ENCODE measurements at regions not wholly inside any gene's neighbourhood (a gene's known extent, or its start where the extent isn't known, plus 50 kb on each side); places are given as distances from the start of the nearest gene placed in this dataset.

DNA sequence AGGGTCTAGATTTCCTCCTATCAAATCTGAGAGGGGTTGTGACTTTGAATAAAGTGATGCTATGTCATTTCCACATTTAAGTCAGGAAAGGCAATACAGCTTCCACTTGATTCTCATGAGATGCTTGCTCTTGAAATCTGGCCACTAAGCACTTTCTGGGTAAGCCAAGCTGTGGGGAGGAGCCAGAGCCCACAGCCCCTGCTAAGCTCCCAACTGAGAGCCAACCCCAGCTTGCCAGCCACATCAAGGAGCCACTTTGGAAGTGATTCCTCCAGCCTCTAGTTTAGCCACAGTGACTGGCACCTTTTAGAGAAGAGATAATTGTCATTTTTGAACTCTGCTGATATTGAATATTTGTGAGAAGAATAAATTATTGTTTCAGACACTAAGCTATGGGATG, 1441.5 kb upstream of the IGFBP7 start:
- no peak for DNase-seq

DNA sequence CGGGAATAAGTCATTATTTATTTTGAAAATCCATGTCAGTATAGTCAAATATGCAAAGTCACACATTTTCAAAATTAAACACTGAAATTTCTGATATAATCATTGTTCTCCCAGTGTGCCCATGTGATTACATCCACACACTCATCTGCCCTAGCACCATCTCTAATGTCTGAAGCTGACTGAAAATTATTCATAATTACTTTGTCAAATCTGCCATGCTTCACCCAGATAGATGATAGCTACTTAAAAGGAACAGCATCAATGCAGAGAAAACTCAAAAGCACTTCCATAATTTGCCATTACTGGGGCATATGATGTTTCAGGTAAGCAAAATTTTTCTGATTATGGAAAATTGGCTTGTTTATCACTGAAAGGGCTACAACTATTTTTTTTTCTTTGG, 1433.3 kb upstream of the IGFBP7 start:
- no peak for DNase-seq

DNA sequence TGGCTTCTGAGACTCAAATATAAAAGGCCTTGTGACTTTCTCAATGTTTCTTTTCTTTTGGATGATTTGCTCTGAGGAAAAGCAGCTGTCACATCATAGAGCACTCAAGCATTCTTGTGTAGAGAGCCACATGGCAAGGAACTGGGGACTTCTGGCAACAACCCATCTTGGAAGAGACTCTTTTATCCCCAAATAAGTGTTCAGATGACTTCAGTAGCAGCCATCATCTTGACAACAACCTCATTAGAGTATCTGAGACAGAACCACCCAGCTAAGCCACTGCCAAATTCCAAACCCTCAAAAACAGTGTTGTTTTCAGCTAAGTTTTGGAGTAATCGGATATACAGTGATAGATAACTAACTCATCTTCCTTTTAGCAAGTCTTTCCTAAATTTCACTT, 1431.7 kb upstream of the IGFBP7 start:
- no peak for DNase-seq

DNA sequence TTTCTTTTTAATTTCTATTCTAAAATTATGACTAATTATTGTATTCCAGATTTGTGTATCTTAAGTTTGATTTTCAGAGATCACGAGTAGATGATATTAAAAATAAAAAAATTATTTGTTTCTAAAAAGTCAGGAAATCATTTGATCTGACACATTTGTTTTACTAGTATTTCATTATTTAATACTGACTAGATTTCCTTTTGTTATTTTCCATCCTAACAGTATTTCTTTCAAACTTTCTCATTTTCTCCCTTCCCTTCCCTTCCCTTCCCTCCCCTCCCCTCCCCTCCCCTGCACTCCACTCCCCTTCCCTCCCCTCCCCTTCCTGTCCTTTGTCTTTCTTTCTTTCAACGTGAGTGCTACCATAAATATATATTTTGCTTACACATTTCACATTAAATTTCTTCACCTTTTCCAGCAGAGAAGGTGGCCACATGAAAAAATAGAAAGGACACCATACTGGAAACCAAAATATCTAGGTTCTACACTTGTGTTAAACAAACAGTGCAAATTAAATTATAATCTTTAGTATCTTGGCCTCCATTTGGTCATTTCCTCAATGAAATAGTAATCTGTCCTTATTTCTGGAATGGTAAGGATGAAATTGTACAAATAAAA, 1412.7 kb upstream of the IGFBP7 start:
- no peak for DNase-seq

DNA sequence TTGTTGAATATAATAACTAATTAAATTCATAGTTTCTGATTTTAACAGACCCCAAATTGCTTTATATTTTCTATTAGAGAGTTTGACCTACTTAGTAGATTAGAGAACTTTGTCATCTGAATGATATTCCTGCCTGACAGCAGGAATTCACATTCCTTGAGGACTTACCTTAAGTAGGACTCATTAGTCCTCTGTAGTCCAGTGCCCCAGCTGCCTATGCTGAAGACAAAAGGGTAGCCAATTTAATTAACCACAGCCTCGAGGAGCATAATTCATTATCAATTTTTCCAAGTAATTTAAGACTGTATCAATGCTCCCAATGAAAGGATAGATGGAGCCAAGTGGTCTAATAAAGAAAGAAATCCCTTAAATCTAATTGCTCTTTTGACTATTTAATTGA, 1405.0 kb upstream of the IGFBP7 start:
- DNase-seq, result no peak

DNA sequence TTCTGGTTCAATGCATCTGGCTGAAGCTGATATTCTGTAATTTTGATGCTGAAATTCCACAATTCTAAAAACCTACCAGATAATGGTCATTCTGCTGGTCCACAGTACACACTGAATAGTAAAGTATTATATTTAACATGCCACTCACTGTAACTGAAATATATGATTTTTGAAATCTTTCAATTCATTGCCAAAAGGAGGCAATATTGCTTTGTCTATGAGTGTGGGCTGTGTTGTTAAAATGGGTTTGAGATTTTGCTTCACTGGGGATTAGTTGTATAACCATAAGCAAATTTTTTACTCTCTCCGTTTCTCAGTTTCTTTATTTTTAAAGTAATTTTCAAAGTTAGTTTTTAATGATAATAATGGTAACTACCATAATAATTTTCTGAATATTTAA, 1404.1 kb upstream of the IGFBP7 start:
- DNase-seq, result peak; percentile 1

DNA sequence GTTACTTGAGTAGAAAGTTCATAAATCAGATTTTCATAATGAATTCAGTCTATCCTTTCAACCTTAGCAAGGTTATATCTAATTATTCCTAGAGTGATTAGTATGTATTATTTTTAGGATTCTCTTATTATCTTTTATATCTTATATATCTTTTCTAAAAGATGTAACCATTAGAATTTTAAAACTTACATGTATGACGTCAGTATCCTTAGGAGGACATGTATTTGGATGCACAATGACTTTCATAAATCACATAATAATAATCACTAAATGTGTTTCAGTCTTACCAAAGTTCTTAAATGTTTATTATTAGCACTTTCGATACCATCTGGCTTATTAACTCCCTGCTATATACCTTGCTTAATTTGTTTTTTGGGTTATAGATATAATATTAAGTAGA, 1400.5 kb upstream of the IGFBP7 start:
- no peak for DNase-seq

DNA sequence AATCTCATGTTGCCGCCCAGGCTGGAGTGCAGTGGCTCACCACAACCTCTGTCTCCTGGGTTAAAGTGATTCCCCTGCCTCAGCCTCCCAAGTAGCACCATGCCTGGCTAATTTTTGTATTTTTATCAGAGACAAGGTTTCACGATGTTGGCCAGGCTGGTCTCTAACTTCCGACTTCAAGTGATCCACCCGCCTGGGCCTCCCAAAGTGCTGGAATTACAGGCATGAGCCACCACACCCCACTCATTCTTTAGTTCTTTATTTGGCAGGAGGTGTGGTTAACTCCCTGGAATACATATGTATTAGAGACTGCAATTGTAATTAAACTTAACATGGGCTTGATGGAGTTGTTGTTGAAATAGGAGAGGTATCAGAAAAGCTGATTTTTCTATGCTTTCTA, 1396.9 kb upstream of the IGFBP7 start:
- DNase-seq, result no peak

DNA sequence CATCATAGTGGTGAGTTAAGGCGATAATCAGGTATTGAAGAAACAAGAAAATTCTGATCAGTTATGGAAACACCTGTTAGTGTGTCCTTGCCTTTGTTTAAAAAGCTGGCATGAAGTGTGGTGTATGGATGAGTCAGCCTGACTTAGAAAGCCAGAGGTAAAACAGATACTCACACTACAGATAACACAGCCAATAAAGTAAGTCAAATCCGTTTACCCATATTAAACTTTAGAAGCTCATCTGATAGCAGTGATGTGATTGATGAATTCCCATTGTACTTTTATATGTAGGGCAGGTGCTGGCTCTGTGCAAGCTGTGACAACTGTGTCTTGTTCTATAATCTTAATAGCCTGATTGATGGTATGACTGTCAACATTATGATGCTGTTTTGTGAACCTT, 1392.7 kb upstream of the IGFBP7 start:
- no peak for DNase-seq

DNA sequence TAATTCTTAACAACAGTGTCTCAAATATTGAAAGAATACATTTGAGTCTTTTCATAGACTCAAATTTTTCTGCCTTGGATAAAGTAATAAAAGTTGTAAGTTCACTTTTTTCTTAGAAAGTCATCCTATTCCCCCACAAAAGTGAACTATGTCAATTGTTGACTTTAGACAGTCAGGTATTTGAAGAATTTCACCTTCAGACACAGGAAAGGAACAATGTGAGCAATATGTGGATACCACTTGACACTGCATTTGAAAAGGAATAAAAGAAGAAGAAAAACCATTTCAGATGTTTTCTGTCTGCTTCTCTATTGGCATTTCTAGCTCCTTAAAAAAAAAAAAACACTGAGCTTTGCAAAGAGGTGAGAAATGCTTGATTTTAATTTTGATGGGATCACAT, 1389.0 kb upstream of the IGFBP7 start:
- DNase-seq, result no peak

DNA sequence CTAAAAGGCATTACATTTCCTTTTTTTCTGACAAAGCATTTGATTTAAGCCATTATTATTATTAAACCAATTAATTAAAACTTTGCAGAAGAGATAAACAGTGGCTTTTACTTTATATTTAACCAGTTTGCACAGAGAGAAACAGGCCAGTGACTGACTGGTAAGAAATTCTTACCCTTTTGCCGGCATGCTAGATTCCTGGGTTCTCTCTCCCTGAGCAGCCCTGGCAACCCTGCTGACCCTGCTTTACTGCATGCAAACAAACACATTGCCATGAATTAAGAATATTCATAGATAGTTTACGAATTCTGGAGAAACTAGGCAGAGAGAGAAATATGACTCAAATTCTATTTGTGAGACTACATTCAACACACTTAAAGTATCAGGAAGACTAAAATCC, 1381.4 kb upstream of the IGFBP7 start:
- DNase-seq, result no peak

DNA sequence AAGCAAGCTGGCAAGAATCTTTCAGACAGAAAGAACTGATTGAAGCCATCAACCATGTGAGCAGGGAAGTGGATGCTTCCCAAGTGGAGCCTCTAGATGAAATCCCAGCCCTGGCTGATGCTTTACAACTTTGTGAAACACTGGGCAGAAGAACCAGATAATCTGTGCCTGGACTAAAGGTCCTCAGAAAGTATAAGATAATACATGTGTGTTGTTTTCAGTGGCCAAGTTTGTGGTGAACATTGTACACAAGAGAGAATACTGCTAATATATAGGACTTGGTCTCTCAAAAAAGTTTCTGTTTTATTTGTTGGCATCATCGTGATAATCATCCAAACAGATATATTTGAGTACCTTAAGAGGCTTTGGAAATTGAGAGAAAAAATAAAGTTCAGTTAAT, 1367.8 kb upstream of the IGFBP7 start:
- DNase-seq, result no peak

DNA sequence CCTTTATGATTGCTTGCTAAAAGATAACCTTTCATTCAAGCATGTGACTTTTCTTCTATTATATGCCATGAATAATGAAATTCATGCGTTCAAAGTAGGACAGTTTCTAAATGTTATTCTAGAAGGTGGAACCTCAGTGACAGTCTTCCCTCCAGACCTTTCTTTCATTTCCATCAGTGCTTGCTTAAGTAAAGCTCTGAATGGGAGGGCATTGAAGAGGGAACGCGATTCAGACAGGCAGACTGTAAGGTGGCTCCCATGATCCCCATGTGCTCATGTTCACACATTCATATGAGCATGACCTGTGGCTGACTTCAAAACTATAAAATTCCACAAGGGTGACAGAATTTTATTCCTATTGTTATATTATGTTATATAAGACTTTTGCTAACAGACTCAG, 1367.3 kb upstream of the IGFBP7 start:
- DNase-seq, result no peak

DNA sequence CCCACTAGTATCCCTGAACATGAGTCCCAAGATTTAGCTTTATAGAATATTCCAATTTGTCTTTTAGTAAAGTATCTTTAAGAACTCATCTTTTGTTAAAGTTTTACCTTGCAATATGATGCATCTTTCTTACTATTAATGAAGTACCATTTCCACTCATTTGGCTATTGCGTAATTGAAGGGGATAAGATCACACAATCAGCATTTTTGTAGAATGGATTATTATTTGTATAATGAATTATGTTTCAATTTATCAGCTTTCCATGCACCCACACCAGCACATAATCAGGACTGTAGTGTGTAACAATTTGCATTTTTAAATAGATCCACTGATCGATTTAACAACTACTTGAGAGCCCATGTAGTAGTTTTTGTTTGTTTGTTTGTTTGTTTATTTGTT, 1364.9 kb upstream of the IGFBP7 start:
- DNase-seq, result no peak

DNA sequence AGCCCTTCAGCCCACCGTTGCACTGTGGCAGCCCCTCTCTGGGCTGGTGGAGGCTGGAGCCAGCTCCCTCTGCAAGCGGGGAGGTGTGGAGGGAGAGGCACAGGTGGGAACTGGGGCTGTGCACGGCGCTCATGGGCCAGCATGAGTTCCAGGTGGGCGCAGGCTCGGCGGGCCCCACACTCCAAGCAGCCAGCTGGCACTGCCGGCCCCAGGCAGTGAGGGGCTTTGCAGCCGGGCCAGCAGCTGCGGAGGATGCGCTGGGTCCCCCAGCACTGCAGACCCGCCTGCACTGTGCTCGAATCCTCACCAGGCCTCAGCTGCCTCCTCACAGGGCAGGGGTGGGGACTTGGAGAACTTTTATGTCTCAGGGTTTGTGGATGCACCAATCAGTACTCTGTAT, 1354.8 kb upstream of the IGFBP7 start:
- no peak for DNase-seq

DNA sequence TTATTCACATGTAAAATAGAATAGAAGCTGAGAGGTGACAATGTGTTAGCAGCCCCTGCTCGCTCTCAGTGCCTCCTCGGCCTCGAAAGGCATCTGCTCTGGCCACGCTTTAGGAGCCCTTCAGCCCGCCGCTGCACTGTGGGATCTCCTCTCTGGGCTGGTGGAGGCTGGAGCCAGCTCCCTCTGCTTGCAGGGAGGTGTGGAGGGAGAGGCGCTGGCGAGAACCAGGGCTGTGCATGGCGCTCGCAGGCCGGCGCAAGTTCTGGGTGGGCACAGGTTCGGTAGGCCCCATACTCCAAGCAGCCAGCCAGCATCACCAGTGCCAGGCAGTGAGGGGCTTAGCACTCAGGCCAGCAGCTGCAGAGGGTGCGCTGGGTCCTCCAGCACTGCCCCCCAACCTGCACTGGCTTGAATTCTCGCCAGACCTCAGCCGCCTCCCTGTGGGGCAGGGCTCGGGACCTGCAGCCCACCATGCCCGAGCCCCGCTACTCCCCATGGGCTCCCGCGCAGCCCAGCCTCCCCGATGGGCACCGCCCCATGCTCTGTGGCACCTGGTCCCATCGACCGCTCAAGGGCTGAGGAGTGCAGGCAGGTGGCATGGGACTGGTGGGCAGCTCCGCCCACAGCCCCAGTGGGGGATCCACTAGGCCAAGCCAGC, 1346.7 kb upstream of the IGFBP7 start:
- no peak for DNase-seq

DNA sequence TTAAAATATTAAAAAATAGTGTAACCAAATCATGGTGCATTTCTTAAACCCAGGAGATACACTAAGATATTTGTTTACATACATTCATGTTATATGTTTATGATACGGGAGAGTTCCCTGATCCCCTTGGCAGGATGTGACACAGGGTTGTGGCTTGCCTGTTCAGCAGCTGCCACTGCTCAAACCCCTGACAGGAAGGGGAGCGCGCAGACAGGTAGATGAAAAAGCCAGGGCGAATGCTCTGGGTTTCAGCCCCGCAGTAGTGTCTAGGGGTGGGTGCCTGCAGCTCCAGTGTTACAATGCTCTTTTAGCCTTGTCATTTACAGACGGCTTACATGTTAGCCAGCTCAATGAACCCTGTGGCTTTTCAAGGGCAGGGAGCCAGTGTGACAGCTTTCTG, 1343.8 kb upstream of the IGFBP7 start:
- no peak for DNase-seq

DNA sequence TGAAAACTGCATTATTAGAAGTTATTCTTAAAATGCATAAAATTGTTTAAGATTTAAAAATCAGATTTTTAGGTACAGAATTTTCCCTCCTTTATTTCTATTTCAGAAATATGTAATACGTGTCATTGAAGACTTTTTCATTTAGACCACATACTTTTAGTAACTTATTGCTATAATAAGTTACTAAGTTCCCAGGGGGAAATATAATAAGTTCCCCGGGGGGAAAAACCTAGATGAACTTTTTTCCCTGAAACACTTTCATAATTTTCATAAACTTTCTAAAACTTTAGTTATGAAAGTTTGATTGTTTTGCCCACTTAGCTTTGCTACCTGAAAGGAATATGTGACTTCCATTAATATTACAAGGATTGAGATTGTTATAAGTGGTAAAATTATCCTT, 1341.5 kb upstream of the IGFBP7 start:
- DNase-seq, result no peak

DNA sequence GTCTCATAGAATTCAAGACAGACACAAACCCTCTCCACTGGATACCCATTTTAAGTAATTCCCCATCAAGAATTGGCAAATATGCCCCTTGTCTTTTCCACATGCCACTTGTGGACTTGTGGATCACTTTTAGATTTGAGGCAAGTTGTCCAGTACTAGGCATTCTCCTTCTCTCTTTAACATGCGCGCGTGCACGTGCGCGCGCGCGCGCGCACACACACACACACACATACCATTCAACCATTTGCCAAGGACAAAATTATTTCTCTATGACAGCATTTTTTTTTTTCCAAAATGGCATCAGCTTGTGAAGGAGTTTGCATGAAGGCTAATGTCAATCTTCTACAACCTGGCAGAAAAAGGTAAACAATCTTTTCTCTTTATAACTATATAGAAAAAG, 1325.7 kb upstream of the IGFBP7 start:
- no peak for DNase-seq

DNA sequence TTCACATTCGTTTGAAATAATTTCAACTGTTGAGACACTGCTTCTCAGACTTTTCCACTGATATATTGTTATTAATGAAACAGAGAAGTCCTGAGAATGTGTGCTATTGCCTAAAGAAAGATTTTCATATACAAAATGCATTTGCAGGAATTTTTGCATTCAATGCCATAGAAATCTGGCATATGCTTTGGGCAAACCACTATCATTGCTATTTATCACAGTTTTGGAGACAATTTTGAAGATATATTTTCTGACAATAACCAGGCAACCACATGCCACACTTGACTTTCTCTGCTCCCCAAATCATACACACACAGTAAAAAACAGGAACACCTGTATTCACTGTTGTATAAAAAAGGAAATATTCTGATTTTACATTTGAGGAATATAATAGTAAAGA, 1303.7 kb upstream of the IGFBP7 start:
- DNase-seq, result no peak

DNA sequence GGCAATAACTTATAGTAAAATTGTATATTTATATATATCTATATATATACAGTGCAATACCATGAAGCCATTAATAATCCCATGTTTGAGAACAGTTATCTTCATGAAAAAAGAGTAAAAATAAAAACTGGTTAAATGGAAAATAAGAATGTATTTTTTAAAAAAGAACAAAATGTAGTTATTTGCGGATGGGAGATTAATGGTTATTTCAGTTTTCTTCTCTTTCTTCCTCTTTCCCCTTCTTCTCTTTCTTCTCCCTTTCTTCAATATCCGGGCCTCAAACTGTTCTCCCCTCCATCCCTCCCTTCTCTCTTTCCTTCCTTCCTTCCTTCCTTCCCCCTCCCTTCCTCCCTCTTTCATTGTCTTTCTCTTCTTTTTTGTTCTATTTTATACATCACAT, 1301.7 kb upstream of the IGFBP7 start:
- DNase-seq, result no peak

DNA sequence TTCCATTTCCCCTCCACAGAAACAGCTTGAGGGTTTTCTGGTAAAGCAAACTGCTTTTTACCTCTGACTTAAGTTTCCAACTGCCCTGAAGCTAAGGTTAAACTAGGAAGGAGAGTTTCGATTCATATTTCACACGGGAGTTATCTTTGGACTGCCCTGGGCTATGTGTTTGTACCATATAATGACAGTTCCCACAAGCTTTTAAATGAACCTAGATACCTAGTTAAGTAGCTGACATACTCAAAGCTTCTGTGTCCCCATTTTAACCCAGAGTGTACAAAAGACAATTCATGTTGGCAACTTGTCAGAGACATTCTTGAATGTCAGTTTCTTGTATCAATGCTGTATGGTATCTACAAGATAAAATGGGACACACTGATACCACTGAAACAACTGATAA, 1296.6 kb upstream of the IGFBP7 start:
- no peak for DNase-seq

DNA sequence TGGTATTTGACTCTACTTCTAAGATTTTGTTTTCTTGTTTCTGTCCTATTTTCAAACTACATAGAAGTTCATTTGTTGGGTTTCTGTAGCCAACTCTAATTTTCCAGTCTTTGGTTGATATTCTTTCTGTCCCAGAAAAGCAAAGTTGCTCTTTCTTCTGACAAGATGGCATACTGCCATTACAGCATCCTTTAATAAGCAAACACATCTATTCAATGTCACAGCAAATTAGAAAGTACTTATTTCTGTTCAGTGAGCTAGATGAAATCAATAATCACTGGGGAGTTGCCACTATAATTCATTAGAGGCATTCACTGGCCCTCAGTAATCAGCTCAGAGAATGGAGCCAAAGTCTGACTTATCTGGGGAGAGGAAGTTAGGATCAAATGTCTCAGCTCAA, 1258.0 kb upstream of the IGFBP7 start:
- DNase-seq, result no peak

DNA sequence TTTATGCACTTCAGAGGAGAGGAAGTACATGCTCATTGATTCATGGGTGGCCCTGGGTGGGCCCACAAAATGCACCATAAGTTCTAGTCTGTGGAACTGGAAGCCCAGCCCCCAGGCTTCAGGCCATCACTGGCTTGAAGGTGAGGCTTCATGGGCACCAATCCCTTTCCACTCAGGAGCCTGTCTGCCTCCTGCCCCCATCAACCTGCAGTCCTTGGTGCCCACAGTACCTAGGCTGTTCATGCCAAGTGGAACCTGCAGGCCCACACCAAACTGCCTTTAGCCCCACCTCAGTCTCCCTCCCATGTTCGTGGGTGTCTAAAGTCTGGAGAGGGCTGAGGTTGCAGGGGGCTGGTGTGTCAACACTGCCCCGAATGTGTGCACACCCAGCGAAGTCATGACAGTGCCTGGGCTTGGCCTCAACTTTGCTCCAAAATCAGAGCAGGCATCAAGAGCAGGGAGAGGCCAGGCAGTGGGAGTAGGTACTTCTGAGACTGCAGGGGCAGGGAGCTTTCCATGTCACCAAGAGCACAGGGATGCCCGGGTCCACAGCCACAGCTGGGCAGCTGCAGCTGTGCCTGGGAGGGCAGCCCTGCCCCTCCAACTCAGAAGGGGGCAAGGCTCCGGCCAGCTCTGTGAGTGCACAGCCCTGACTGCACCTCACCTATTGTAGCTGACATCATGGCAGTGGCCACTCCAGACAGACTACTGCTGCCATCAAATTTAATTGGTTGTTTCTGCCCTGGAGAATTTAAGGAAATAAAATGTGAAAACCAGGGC, 1250.4 kb upstream of the IGFBP7 start:
- no peak for DNase-seq

DNA sequence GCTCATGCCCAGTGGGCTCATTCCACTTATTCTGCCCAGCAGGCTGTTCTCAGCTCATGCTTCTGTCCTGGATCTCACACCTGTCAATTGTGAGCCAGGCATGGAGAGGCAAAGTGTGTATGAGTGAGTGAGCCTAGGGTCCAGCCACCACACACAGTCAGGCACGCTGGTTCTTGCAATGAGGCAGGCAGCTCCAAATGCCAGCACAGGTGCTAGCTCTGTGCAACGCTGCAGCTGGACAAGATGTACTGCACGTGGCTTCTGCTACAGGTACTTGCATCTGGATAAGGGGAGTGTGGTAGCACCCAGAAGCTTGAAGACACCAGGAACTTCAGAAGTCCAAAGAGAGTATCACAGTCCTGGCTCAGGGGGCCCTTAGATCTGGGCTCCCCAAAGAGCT, 1249.4 kb upstream of the IGFBP7 start:
- DNase-seq, result no peak
